Neural cell (in vitro differentiated cells): ENCODE measurements at regions not wholly inside any gene's neighbourhood (a gene's known extent, or its start where the extent isn't known, plus 50 kb on each side); places are given as distances from the start of the nearest gene placed in this dataset.

Source experiments
- CTCF ChIP-seq: fragments of 450-650 bp; IDR thresholded peaks from 2 replicates; pipeline ENCODE4 v1.5.1; 2014; ENCODE audit warnings: antibody characterized with exemption, mild to moderate bottlenecking, moderate library complexity; ENCODE audit not compliant: poor library complexity, severe bottlenecking
- EP300 ChIP-seq: fragments of 450-650 bp; conservative IDR thresholded peaks from 2 replicates; pipeline ENCODE4 v1.6.1; 2014; ENCODE audit warnings: antibody characterized with exemption, mild to moderate bottlenecking, moderate library complexity; ENCODE audit not compliant: poor library complexity, severe bottlenecking
- EZH2 ChIP-seq: fragments of 200-600, 300-800 bp; shearing (Covaris generic), sonication (generic); IDR thresholded peaks from 2 replicates; pipeline ENCODE4 v1.6.1; 2014; ENCODE audit warnings: antibody characterized with exemption, low read length, borderline replicate concordance, mild to moderate bottlenecking; ENCODE audit not compliant: insufficient read depth, poor library complexity, severe bottlenecking
- POLR2AphosphoS5 ChIP-seq: IDR thresholded peaks from 2 replicates; pipeline ENCODE4 v1.6.1; 2012
- RAD21 ChIP-seq: fragments of 450-650 bp; conservative IDR thresholded peaks from 2 replicates; pipeline ENCODE4 v1.6.1; 2014; ENCODE audit warnings: antibody characterized with exemption, mild to moderate bottlenecking, moderate library complexity
- REST ChIP-seq: IDR thresholded peaks from 2 replicates; pipeline ENCODE4 v1.6.1; 2012; ENCODE audit warnings: borderline replicate concordance
- SMC3 ChIP-seq: fragments of 450-650 bp; conservative IDR thresholded peaks from 2 replicates; pipeline ENCODE4 v1.6.1; 2014; ENCODE audit warnings: antibody characterized with exemption, mild to moderate bottlenecking, moderate library complexity; ENCODE audit not compliant: poor library complexity
- TAF1 ChIP-seq: IDR thresholded peaks from 2 replicates; pipeline ENCODE4 v1.6.1; 2012; ENCODE audit warnings: low read depth

- no peak for TF ChIP-seq REST
- TF ChIP-seq CTCF: no peak
- TF ChIP-seq EP300: no peak
- TF ChIP-seq EZH2: no peak
- TF ChIP-seq POLR2AphosphoS5: no peak
- no peak for TF ChIP-seq TAF1
- TF ChIP-seq RAD21: no peak
- no peak for TF ChIP-seq SMC3
These were observed 82.8 kb downstream of the MIS18A start for GRCh38 chr21:32196001-32196400.
